Small intestine (tissue), 7 donors: ENCODE measurements at regions not wholly inside any gene's neighbourhood (a gene's known extent, or its start where the extent isn't known, plus 50 kb on each side); places are given as distances from the start of the nearest gene placed in this dataset.
A peak's percentile ranks its signal among the peaks of the same experiment; 100 is the strongest.
"Not testable (repeated sequence)": the region's sequence is repeated elsewhere in the genome, so short reads cannot be mapped to it uniquely, and the experiment has no call there.

ENCODE experiments used
- DNase-seq, 2 donors: peaks; one replicate each; pipeline versions ENCODE4 v3.0.0 to v3.0.0-alpha.2; 2013
- FAIRE-seq: peaks from 2 replicates; lab custom pipeline; 2012; peaks lifted over from hg19 to GRCh38; lab: Jason Lieb, UNC
- H3K27ac ChIP-seq, 3 donors: one replicate each; pipeline ENCODE4 v1.5.1; 2013; ENCODE audit warnings: low read length in 2 of 3, mild to moderate bottlenecking in 2 of 3, control low read depth in 1 of 3, inconsistent platforms in 1 of 3, low read depth in 1 of 3, moderate library complexity in 1 of 3
- H3K27me3 ChIP-seq, 3 donors: one replicate each; pipeline ENCODE4 v1.6.1; 2013; ENCODE audit warnings: low read length in 3 of 3, inconsistent platforms in 1 of 3; ENCODE audit not compliant: control insufficient read depth in 3 of 3, insufficient read depth in 3 of 3
- H3K36me3 ChIP-seq, 3 donors: one replicate each; pipeline ENCODE4 v1.6.1; 2013; ENCODE audit warnings: low read length in 3 of 3, inconsistent platforms in 1 of 3, low read depth in 1 of 3, mild to moderate bottlenecking in 1 of 3, moderate library complexity in 1 of 3; ENCODE audit not compliant: control insufficient read depth in 3 of 3, insufficient read depth in 2 of 3
- H3K4me1 ChIP-seq, 3 donors: one replicate each; pipeline ENCODE4 v1.6.1; 2013; ENCODE audit warnings: low read length in 2 of 3, inconsistent platforms in 1 of 3, low read depth in 1 of 3, mild to moderate bottlenecking in 1 of 3, moderate library complexity in 1 of 3; ENCODE audit not compliant: control insufficient read depth in 3 of 3, insufficient read depth in 2 of 3
- H3K4me3 ChIP-seq, 3 donors: one replicate each; pipeline ENCODE4 v1.5.1; 2013; ENCODE audit warnings: low read length in 3 of 3, control low read depth in 1 of 3, inconsistent platforms in 1 of 3, low read depth in 1 of 3, mild to moderate bottlenecking in 1 of 3, moderate library complexity in 1 of 3
- H3K9me3 ChIP-seq, 2 donors: one replicate each; pipeline ENCODE4 v1.6.1; 2013; ENCODE audit warnings: low read depth in 1 of 2, low read length in 1 of 2; ENCODE audit not compliant: control insufficient read depth in 2 of 2, insufficient read depth in 1 of 2
- WGBS, 3 donors: extraction: QIAGEN DNeasy Blood & Tissue Kit; methylation state at CpG; one replicate each; pipeline ENCODE4 v1.1.7; 2013; 5-methylcytosine and 5-hydroxymethylcytosine counted together
- donor health status: healthy with polysubstance abuse.
- donor health status: control.
- donor health status: control.
- donor health status: Bipolar disorder and iron deficiency.
- donor health status: healthy.

- DNase-seq: no peak
- no peak overlapping the region for H3K4me3 ChIP-seq
- H3K27me3 ChIP-seq: no peaks in the 10 kb centered on the region
- no peaks in the 10 kb centered on the region for H3K9me3 ChIP-seq
- no peak overlapping the region for H3K27ac ChIP-seq
- no peaks in the 10 kb centered on the region for H3K36me3 ChIP-seq
- 91 to 95% (median 92%) methylated on average over 13 of the region's 13 CpGs for WGBS, 3 donors
- H3K4me1 ChIP-seq: no peaks in the 10 kb centered on the region
- no peak for FAIRE-seq
Measured at GRCh38 chr10:42992957-42993390, 83.9 kb upstream of the RET start.

GRCh38 chr10:42994909-42995308 is 82.0 kb upstream of the RET start:
- 86 to 96% (median 86%) methylated on average over 1 of the region's 2 CpGs for WGBS, 3 donors
- not testable (repeated sequence) for H3K4me3 ChIP-seq

GRCh38 chr10:42995537-42995936 is 81.3 kb upstream of the RET start:
- 15 to 60% (median 37%) methylated on average over 2 of the region's 2 CpGs for WGBS, 3 donors
- H3K4me1 ChIP-seq: no peaks in the 10 kb centered on the region
- no peak overlapping the region for H3K4me3 ChIP-seq
- H3K9me3 ChIP-seq: no peaks in the 10 kb centered on the region
- peak in 1 of 2 donors; percentile 40 for DNase-seq
- no peak overlapping the region for H3K27ac ChIP-seq
- H3K36me3 ChIP-seq: no peaks in the 10 kb centered on the region
- H3K27me3 ChIP-seq: no peaks in the 10 kb centered on the region
- no peak for FAIRE-seq

More at GRCh38 chr10:42994909-42995308, 82.0 kb upstream of the RET start:
- not testable (repeated sequence) for H3K9me3 ChIP-seq, H3K36me3 ChIP-seq, H3K27ac ChIP-seq, H3K4me1 ChIP-seq, DNase-seq, H3K27me3 ChIP-seq
- FAIRE-seq: peak; percentile 51

- DNase-seq (no peak), FAIRE-seq (no peak)
- H3K4me1 ChIP-seq: no peaks in the 10 kb centered on the region
Measured at GRCh38 chr10:42996588-42996987, 80.3 kb upstream of the RET start.

GRCh38 chr10:42997151-42997848 is 79.6 kb upstream of the RET start:
- no peaks in the 10 kb centered on the region for H3K9me3 ChIP-seq
- no peak overlapping the region for H3K4me3 ChIP-seq
- H3K27me3 ChIP-seq: no peaks in the 10 kb centered on the region
- no peak overlapping the region for H3K27ac ChIP-seq
- H3K4me1 ChIP-seq: no peaks in the 10 kb centered on the region
- DNase-seq: no peak
- FAIRE-seq: no peak
- H3K36me3 ChIP-seq: no peaks in the 10 kb centered on the region
- 86 to 91% (median 90%) methylated on average over 6 of the region's 6 CpGs for WGBS, 3 donors

More at GRCh38 chr10:42996588-42996987, 80.3 kb upstream of the RET start:
- 69 to 89% (median 88%) methylated on average over 5 of the region's 5 CpGs for WGBS, 3 donors
- no peaks in the 10 kb centered on the region for H3K36me3 ChIP-seq
- no peak overlapping the region for H3K4me3 ChIP-seq
- H3K27me3 ChIP-seq: no peaks in the 10 kb centered on the region
- H3K9me3 ChIP-seq: no peaks in the 10 kb centered on the region
- no peak overlapping the region for H3K27ac ChIP-seq

- DNase-seq (no peak), FAIRE-seq (no peak)
- no peak overlapping the region for H3K4me3 ChIP-seq
- no peaks in the 10 kb centered on the region for H3K4me1 ChIP-seq
- no peaks in the 10 kb centered on the region for H3K27me3 ChIP-seq
- no peaks in the 10 kb centered on the region for H3K9me3 ChIP-seq
- 81 to 93% (median 86%) methylated on average over 4 of the region's 4 CpGs for WGBS, 3 donors
- no peaks in the 10 kb centered on the region for H3K36me3 ChIP-seq
- H3K27ac ChIP-seq: no peak overlapping the region
Measured at GRCh38 chr10:42997849-42998165, 79.1 kb upstream of the RET start.

- Histone ChIP-seq H3K36me3 (no peaks in the 10 kb centered on the region), H3K4me1 (no peaks in the 10 kb centered on the region), H3K27ac (no peak overlapping the region), H3K27me3 (no peaks in the 10 kb centered on the region), H3K9me3 (no peaks in the 10 kb centered on the region), H3K4me3 (no peak overlapping the region)
- no peak for FAIRE-seq
- DNase-seq: no peak
- 79 to 89% (median 81%) methylated on average over 12 of the region's 12 CpGs for WGBS, 3 donors
Measured at GRCh38 chr10:42998481-42999384, 78.1 kb upstream of the RET start.

- Histone ChIP-seq H3K4me1 (no peaks in the 10 kb centered on the region), H3K4me3 (no peak overlapping the region), H3K36me3 (no peaks in the 10 kb centered on the region), H3K27me3 (no peaks in the 10 kb centered on the region), H3K27ac (no peak overlapping the region), H3K9me3 (no peaks in the 10 kb centered on the region)
- 83 to 92% (median 85%) methylated on average over 8 of the region's 8 CpGs for WGBS, 3 donors
- DNase-seq: no peak
- no peak for FAIRE-seq
Measured at GRCh38 chr10:42999385-43000020, 77.4 kb upstream of the RET start.
